Stomach (tissue), 8 donors: ENCODE measurements at regions not wholly inside any gene's neighbourhood (a gene's known extent, or its start where the extent isn't known, plus 50 kb on each side); places are given as distances from the start of the nearest gene placed in this dataset.

Source experiments
- DNase-seq, 2 donors: peaks; one replicate each; pipeline versions ENCODE4 v3.0.0 to v3.0.0-alpha.2; 2013 to 2019
- H3K27ac ChIP-seq, 5 donors: fragments of 200-600 bp in 4 of 5; sonication (generic) in 4 of 5; one replicate each; pipeline ENCODE4 v1.5.1; 2013 to 2019; ENCODE audit warnings: mild to moderate bottlenecking in 1 of 5, moderate library complexity in 1 of 5
- H3K27me3 ChIP-seq, 3 donors: fragments of 200-600 bp; sonication (generic); one replicate each; pipeline ENCODE4 v1.5.1; 2017 to 2019; ENCODE audit warnings: mixed run types in 1 of 3
- H3K36me3 ChIP-seq, 4 donors: fragments of 200-600 bp; sonication (generic); 1 replicate in 3 of 4; 2 replicates in 1 of 4; pipeline ENCODE4 v1.5.1; 2016 to 2019
- H3K4me1 ChIP-seq, 4 donors: fragments of 200-600 bp; sonication (generic); one replicate each; pipeline ENCODE4 v1.5.1; 2016 to 2019
- H3K4me3 ChIP-seq, 4 donors: fragments of 200-600 bp; sonication (generic) in 3 of 4; one replicate each; pipeline ENCODE4 v1.5.1; 2016 to 2019; ENCODE audit warnings: mild to moderate bottlenecking in 1 of 4
- H3K9me3 ChIP-seq, 4 donors: fragments of 200-600 bp; sonication (generic); one replicate each; pipeline ENCODE4 v1.5.1; 2016 to 2019
- EP300 ChIP-seq: sonication (generic); formaldehyde crosslinking; IDR thresholded peaks from one replicate; pipeline ENCODE4 v1.6.1; 2017; ENCODE audit warnings: antibody characterized with exemption
- POLR2A ChIP-seq, 4 donors: fragments of 450-650 bp; IDR thresholded peaks; one replicate each; pipeline ENCODE4 v1.6.1; 2016; ENCODE audit warnings: antibody characterized with exemption in 4 of 4, control low read depth in 2 of 4, mild to moderate bottlenecking in 1 of 4, moderate library complexity in 1 of 4
- POLR2AphosphoS5 ChIP-seq, 3 donors: sonication (generic); formaldehyde crosslinking; IDR thresholded peaks; one replicate each; pipeline ENCODE4 v1.6.1; 2016; ENCODE audit warnings: antibody characterized with exemption in 3 of 3
- WGBS, 5 donors: extraction: QIAGEN DNeasy Blood & Tissue Kit in 3 of 5; methylation state at CpG; one replicate each; pipeline versions ENCODE4 v1.1.5 to v1.1.7; 2013 to 2018; 5-methylcytosine and 5-hydroxymethylcytosine counted together
- intact Hi-C: fragments of 100-400 bp; cut with DNase I; formaldehyde crosslinking; loops from one replicate; pipeline ENCODE4 v1.15.1; 2023; ENCODE audit warnings: low total_unique reads
- TF ChIP-seq, protein P1 (sequence below), 7 experiments: fragments of 450-650 bp in 4 of 7; fragments of 200-600 bp in 3 of 7; sonication (generic) in 3 of 7; IDR thresholded peaks; one replicate each; pipeline ENCODE4 v1.5.1; 2016 to 2019; ENCODE audit warnings: antibody characterized with exemption in 7 of 7, control low read depth in 2 of 7, mild to moderate bottlenecking in 1 of 7
- donor health status: healthy with polysubstance abuse.
- donor health status: Bipolar disorder and iron deficiency.
- donor health status: healthy.

DNA sequence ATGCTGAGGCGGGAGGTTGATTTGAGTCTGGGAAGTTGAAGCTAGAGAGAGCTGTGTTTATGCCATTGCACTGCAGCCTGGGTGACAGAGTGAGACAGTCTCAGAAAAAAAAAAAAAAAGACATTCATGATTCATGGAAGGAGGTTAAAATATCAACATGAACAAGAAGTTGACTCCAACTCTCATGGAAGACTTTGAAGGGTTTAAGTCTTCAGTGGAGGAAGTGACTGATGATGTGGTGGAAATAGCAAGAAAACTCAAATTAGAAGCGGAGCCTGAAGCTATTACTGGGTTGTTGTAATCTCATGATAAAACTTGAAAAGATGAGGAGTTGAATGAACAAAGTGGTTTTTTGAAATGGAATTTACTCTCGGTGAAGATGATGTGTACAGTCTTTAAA, 491.8 kb downstream of the SQOR start:
- 89 to 92% (median 91%) methylated on average over 3 of the region's 3 CpGs for WGBS, 5 donors
- intact Hi-C loops, result no loop called here
- no peak overlapping the region for H3K27ac ChIP-seq

DNA sequence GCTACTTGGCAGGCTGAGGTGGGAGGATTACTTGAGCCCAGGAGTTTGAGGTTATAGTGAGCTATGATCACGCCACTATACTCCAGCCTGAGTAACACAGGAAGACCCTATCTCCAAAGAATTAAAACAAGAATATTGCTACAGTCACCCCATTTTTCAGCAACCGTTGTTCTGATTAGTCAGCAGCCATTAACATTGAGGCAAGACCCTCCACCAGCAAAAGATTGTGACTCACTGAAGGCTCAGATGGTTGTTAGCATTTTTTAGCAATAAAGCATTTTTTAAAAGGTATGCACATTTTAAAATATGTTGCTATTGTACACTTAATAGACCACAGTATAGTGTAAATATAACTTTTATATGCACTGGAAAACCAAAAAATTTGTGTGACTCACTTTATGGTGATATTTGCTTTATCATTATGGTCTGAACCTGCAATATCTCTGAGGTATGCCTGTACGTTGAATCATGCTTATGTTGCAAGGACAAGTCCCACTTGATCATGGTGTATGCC, 492.6 kb downstream of the SQOR start:
- no peaks in the 10 kb centered on the region for H3K4me1 ChIP-seq
- no peak overlapping the region for H3K4me3 ChIP-seq
- no peak overlapping the region for H3K27ac ChIP-seq
- no peak for TF ChIP-seq POLR2AphosphoS5 (IDR thresholded peaks at IDR 0.05)
- TF ChIP-seq EP300, result no peak
- TF ChIP-seq, protein P1, sequence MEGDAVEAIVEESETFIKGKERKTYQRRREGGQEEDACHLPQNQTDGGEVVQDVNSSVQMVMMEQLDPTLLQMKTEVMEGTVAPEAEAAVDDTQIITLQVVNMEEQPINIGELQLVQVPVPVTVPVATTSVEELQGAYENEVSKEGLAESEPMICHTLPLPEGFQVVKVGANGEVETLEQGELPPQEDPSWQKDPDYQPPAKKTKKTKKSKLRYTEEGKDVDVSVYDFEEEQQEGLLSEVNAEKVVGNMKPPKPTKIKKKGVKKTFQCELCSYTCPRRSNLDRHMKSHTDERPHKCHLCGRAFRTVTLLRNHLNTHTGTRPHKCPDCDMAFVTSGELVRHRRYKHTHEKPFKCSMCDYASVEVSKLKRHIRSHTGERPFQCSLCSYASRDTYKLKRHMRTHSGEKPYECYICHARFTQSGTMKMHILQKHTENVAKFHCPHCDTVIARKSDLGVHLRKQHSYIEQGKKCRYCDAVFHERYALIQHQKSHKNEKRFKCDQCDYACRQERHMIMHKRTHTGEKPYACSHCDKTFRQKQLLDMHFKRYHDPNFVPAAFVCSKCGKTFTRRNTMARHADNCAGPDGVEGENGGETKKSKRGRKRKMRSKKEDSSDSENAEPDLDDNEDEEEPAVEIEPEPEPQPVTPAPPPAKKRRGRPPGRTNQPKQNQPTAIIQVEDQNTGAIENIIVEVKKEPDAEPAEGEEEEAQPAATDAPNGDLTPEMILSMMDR (IDR thresholded peaks at IDR 0.05), result no peak
- TF ChIP-seq POLR2A (IDR thresholded peaks at IDR 0.05), result no peak
- intact Hi-C loops, result no loop called here
- H3K36me3 ChIP-seq, result no peaks in the 10 kb centered on the region
- H3K9me3 ChIP-seq, result peaks cover 0 to 13% (median 6%) of the 10 kb centered on the region in 4 donors
- 61 to 79% (median 69%) methylated on average over 3 of the region's 3 CpGs for WGBS, 5 donors
- no peaks in the 10 kb centered on the region for H3K27me3 ChIP-seq
- DNase-seq, result no peak

More for the DNA sequence above, 491.8 kb downstream of the SQOR start:
- Histone ChIP-seq H3K9me3 (peaks cover 0 to 12% (median 3%) of the 10 kb centered on the region in 4 donors), H3K4me1 (no peaks in the 10 kb centered on the region), H3K4me3 (no peak overlapping the region), H3K27me3 (no peaks in the 10 kb centered on the region), H3K36me3 (no peaks in the 10 kb centered on the region)
- TF ChIP-seq EP300 (no peak), POLR2AphosphoS5 (IDR thresholded peaks at IDR 0.05) (no peak), POLR2A (IDR thresholded peaks at IDR 0.05) (no peak)
- TF ChIP-seq, protein P1 (IDR thresholded peaks at IDR 0.05), result no peak
- no peak for DNase-seq

DNA sequence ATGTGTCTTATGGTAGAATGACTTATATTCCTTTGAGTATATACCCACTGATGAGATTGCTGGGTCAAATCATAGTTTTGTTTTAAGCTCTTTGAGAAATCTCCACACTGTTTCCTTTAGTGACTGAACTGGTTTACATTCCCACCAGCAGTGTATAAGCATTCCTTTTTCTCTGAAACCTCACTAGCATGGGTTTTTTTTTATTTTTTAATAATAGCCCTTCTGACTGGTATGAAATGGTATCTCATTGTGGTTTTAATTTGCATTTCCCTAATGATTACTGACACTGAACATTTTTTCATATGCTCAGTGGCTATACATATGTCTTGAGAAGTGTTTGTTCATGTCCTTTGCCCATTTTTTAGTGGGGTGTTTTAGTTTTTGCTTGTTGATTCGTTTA, 494.3 kb downstream of the SQOR start:
- intact Hi-C loops, result no loop called here
- TF ChIP-seq POLR2A (IDR thresholded peaks at IDR 0.05) (no peak), EP300 (no peak)
- no peak overlapping the region for H3K4me3 ChIP-seq
- WGBS, 5 donors, result 63 to 76% (median 73%) methylated on average over 1 of the region's 1 CpG
- no peaks in the 10 kb centered on the region for H3K27me3 ChIP-seq
- no peak for DNase-seq
- H3K36me3 ChIP-seq, result no peaks in the 10 kb centered on the region
- H3K9me3 ChIP-seq, result peaks cover 0 to 8% (median 0%) of the 10 kb centered on the region in 4 donors
- H3K4me1 ChIP-seq, result no peaks in the 10 kb centered on the region
- no peak overlapping the region for H3K27ac ChIP-seq

DNA sequence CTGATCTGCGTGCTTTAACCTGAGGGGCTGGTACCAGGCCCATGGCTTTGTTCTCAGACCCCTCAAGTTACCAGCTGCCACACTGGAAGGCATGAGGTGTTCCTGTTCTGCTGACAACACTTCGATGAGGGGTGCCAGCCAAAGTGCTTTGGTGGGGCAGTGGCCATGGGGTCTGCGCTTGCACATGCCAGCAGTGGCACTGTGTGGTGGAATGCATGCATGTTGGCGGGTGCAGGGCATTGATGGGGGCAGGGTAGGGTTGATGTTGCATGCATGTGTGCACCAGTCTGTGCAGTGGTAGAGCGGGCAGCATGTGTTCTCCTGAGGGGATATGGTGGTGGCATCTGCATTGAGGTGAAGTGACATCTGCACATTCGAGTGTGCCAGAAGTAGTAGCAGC, 497.0 kb downstream of the SQOR start:
- no peaks in the 10 kb centered on the region for H3K27me3 ChIP-seq
- peaks cover 0 to 14% (median 0%) of the 10 kb centered on the region in 4 donors for H3K9me3 ChIP-seq
- no peaks in the 10 kb centered on the region for H3K36me3 ChIP-seq
- H3K4me1 ChIP-seq, result no peaks in the 10 kb centered on the region
- no peak overlapping the region for H3K27ac ChIP-seq
- intact Hi-C loops, result no loop called here
- DNase-seq, result no peak
- 80 to 93% (median 92%) methylated on average over 6 of the region's 6 CpGs for WGBS, 5 donors
- H3K4me3 ChIP-seq, result no peak overlapping the region
- TF ChIP-seq, protein P1 (IDR thresholded peaks at IDR 0.05), result no peak
- TF ChIP-seq EP300 (no peak), POLR2AphosphoS5 (IDR thresholded peaks at IDR 0.05) (no peak), POLR2A (IDR thresholded peaks at IDR 0.05) (no peak)

DNA sequence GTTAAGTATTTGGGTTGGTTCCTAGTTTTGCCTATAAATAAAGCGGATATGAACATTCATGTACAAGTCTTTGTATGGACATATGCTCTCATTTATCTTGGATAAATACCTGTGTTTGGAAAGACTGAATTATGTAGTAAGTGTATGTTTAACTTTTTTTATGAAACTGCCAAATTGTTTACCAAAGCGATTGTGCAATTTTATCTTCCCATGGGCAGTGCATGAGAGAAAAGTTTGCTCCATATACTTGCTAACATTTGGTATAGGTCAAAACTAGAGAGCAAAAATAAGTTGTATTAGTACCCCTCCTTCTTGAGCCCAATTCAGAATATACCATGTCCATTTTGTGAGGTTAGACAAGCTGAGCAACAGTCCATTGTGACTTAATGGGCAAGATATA, 502.6 kb downstream of the SQOR start:
- 32 to 66% (median 51%) methylated on average over 2 of the region's 2 CpGs for WGBS, 5 donors
- no peak for DNase-seq
- H3K27ac ChIP-seq, result no peak overlapping the region
- intact Hi-C loops, result no loop called here
- TF ChIP-seq EP300 (no peak), POLR2A (IDR thresholded peaks at IDR 0.05) (no peak), POLR2AphosphoS5 (IDR thresholded peaks at IDR 0.05) (no peak)
- TF ChIP-seq, protein P1 (IDR thresholded peaks at IDR 0.05), result no peak
- H3K4me3 ChIP-seq, result no peak overlapping the region
- H3K9me3 ChIP-seq, result peaks cover 0 to 6% (median 0%) of the 10 kb centered on the region in 4 donors
- H3K27me3 ChIP-seq, result no peaks in the 10 kb centered on the region
- H3K36me3 ChIP-seq, result no peaks in the 10 kb centered on the region
- no peaks in the 10 kb centered on the region for H3K4me1 ChIP-seq
